ENCODE measurements at regions not wholly inside any gene's neighbourhood (a gene's known extent, or its start where the extent isn't known, plus 50 kb on each side); places are given as distances from the start of the nearest gene placed in this dataset.

DNA sequence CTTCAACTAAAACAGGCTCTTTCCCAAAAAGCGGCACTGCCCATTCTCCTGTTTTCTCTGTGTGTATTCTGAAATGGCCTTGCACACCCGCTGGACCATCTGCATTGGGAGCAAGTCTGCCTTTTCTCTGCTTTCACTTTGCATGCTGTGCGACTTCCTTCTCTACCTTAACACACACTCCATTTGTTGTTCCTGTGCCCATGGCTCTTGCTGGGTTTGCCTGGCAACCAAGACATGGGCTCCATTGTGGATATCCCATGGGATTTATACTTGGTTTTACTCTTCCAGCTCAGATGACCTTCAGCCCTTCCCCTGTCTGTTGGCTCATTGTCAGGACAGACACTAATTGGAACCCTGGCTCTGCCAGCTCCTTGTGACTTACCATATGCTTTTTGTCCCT, 465.3 kb downstream of the REEP3 start:
- TF ChIP-seq, protein P1, sequence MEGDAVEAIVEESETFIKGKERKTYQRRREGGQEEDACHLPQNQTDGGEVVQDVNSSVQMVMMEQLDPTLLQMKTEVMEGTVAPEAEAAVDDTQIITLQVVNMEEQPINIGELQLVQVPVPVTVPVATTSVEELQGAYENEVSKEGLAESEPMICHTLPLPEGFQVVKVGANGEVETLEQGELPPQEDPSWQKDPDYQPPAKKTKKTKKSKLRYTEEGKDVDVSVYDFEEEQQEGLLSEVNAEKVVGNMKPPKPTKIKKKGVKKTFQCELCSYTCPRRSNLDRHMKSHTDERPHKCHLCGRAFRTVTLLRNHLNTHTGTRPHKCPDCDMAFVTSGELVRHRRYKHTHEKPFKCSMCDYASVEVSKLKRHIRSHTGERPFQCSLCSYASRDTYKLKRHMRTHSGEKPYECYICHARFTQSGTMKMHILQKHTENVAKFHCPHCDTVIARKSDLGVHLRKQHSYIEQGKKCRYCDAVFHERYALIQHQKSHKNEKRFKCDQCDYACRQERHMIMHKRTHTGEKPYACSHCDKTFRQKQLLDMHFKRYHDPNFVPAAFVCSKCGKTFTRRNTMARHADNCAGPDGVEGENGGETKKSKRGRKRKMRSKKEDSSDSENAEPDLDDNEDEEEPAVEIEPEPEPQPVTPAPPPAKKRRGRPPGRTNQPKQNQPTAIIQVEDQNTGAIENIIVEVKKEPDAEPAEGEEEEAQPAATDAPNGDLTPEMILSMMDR (conservative IDR thresholded peaks at IDR 0.05; ENCODE audit: control insufficient read depth, insufficient read depth, low read depth, low read length): no peak
- H3K4me3 ChIP-seq (ENCODE audit: control insufficient read depth, low read depth, low read length): no peak overlapping the region
- no peak for DNase-seq (ENCODE audit: low read depth)

DNA sequence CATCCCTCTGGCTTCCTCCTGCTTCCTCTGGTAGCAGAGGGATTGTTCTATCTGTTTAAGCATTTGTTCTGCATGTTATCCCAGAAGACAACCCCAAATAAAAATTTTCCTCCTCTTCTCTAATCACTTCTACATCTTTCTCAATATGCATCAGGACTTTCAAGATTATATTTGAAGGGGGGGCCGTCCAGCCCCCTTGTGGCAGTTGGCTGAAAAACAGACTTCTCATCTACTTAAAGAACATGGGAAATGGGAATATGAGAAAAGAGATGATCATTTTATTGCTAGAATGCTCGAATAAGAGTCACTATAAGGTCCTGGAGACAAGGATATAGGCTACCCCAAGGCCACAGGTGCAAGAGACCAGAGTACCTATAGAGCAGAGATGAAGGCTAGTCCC, 466.0 kb downstream of the REEP3 start:
- no peak for DNase-seq (ENCODE audit: low read depth)
- TF ChIP-seq, protein P1 (conservative IDR thresholded peaks at IDR 0.05; ENCODE audit: control insufficient read depth, insufficient read depth, low read depth, low read length): no peak
- no peak overlapping the region for H3K4me3 ChIP-seq (ENCODE audit: control insufficient read depth, low read depth, low read length)

DNA sequence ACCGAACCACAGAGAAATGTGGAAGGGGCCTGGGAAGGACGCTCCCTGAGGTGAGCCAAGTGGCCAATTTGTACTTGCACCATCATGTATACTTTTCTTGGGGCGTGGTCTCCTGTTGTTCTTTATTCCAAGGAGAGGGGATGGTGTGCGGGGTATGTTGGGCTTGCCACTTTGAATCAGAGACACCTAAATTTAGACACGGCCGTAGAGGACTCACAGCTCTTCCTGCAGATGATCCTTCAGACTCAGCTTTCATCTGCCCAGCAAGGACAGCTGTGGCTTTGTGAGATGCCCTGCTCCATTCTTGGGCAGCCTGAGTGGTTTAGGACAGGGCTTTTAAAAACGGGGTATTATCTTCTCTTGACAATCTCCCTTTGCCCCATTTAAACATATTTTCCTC, 473.2 kb downstream of the REEP3 start:
- no peak for DNase-seq (ENCODE audit: low read depth)
- TF ChIP-seq, protein P1 (conservative IDR thresholded peaks at IDR 0.05; ENCODE audit: control insufficient read depth, insufficient read depth, low read depth, low read length): no peak
- no peak overlapping the region for H3K4me3 ChIP-seq (ENCODE audit: control insufficient read depth, low read depth, low read length)

DNA sequence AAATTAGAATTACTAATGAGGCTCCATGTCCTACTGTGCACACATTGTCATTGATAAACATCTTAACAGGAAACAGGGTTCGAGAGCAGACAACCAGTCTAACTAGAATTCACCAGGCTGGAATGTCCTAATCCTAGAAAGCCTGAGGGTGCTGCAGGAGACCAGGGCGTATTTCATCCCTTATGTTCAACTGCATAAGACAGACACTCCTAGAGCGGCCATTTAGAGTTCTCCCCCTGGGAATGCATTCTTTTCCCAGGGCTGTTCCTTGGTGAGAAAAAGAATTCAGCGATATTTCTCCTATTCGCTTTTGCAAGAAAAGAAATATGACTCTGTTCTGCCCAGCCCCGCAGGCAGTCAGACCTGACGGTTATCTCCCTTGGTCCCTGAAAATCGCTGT, 486.0 kb downstream of the REEP3 start:
- TF ChIP-seq, protein P1 (conservative IDR thresholded peaks at IDR 0.05; ENCODE audit: control insufficient read depth, insufficient read depth, low read depth, low read length): no peak
- no peak overlapping the region for H3K4me3 ChIP-seq (ENCODE audit: control insufficient read depth, low read depth, low read length)
- DNase-seq (ENCODE audit: low read depth): no peak

DNA sequence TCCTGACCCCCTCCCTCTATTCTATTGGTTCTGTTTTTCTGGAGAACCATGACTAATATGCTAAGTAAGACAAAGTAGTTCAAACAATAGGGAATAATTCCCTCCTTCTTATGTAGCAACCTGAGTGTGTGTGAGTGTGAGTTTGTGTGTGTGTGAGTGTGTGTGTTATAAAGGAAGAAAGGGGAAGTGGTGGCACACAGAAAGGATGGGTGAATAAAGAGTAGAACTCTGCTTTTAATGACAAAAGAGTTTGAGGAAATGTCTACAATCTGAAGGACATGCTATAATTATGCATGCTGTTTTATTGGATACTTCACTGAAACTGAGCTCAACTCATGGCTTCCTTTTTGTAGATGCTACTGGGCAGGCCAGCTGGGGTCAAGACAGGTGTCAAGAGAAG, 489.5 kb downstream of the REEP3 start:
- no peak overlapping the region for H3K4me3 ChIP-seq (ENCODE audit: control insufficient read depth, low read depth, low read length)
- TF ChIP-seq, protein P1 (conservative IDR thresholded peaks at IDR 0.05; ENCODE audit: control insufficient read depth, insufficient read depth, low read depth, low read length): no peak
- no peak for DNase-seq (ENCODE audit: low read depth)

DNA sequence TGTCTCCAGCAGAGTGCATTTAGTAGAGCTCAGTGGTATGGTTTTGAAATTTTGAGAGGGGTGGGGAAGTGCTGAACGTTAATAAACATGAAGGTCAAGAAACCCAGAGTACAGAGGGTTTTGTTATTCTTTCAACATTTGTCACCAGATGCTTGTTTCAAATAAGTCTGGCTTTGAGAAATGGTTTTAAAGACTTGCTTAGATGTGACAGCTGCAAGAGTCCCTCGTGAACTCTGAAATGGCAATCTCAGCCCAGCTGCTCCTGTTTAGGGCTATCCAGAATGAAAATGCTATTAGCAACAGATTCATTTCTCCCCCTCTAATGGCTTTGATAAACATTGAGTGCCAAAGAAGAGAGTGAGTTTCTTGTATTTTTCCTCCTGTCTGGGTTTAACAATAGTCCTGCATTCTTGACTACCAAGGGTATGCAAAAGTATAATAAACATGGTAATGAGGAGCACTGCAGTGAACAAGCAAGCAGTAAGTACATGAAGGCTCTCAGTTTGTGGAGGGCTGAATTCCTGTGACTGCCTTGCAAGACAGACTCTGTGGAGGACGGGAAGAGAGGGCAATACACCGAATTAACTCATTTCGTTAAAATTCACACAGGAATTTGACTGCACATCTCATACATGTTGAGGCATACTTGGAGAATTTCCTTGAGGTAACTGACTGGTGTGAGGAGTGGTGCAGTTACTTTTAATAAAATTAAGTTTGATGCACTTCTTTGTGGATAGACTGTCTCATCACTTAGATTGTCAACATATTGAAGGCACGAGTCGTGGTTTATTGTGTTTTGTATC, 490.9 kb downstream of the REEP3 start:
- TF ChIP-seq, protein P1 (conservative IDR thresholded peaks at IDR 0.05; ENCODE audit: control insufficient read depth, insufficient read depth, low read depth, low read length): no peak
- H3K4me3 ChIP-seq (ENCODE audit: control insufficient read depth, low read depth, low read length): no peak overlapping the region
- no peak for DNase-seq (ENCODE audit: low read depth)

Data from fibroblast of mammary gland (primary cell).